ENCODE measurements at regions not wholly inside any gene's neighbourhood (a gene's known extent, or its start where the extent isn't known, plus 50 kb on each side); places are given as distances from the start of the nearest gene placed in this dataset.
"Not testable (repeated sequence)": the region's sequence is repeated elsewhere in the genome, so short reads cannot be mapped to it uniquely, and the experiment has no call there.

DNA sequence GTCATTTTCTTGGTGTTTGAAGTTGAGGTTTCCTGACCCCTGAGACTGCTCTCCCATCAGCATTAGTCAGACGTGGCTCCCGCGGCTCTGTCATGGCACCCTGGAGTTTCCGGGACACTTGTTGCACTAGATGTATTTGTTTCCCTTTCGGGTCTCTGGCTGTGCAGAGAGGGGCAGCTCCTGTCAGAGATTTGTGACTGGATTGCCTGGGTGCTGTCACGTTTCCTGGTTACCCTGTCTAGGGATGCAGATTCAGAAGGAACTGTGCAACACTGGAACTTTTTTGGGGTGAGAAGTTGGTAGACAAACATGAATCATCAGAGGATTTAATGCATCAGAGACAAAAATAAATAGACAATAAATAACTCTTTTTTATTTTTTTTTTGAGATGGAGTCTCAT, 431.8 kb upstream of the MAN1A1 start:
- H3K9me3 Mint-ChIP-seq, result no peaks in the 10 kb centered on the region
- H3K4me3 Mint-ChIP-seq, result no peak overlapping the region
- no peaks in the 10 kb centered on the region for H3K36me3 Mint-ChIP-seq (ENCODE audit: insufficient read depth)
- ATAC-seq (replicated peaks), result no peak
- H3K4me1 Mint-ChIP-seq (ENCODE audit: low read depth in 2 of 2), result no peaks in the 10 kb centered on the region
- H3K27me3 Mint-ChIP-seq, result peaks cover 10 to 16% of the 10 kb centered on the region in 2 donors
- DNase-seq, result no peak
- H3K27ac Mint-ChIP-seq, result no peak overlapping the region

DNA sequence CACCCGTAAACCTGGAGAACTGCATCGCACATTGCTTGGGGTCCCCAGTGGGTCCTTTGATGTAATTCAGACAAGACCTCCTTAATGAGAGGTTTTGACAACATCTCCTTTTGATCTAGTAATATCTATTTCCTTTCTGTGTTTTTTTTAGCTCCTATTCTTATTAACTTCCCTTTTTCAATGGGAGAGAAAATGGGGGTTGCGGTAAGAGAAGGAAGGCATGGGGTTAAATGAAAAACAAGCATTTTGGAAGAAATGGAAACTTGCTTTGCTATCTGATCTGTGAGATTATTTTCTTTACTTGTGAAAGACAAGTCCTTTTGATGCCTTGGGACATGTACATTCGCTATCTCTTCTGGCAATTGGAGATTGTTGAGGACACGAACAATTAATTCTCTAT, 418.6 kb upstream of the MAN1A1 start:
- Mint-ChIP-seq H3K27me3 (peaks cover 28 to 40% of the 10 kb centered on the region in 2 donors), H3K4me3 (no peak overlapping the region), H3K4me1 (ENCODE audit: low read depth in 2 of 2) (no peaks in the 10 kb centered on the region), H3K9me3 (no peaks in the 10 kb centered on the region), H3K36me3 (ENCODE audit: insufficient read depth) (no peaks in the 10 kb centered on the region), H3K27ac (no peak overlapping the region)
- ATAC-seq (replicated peaks) (no peak), DNase-seq (no peak)

DNA sequence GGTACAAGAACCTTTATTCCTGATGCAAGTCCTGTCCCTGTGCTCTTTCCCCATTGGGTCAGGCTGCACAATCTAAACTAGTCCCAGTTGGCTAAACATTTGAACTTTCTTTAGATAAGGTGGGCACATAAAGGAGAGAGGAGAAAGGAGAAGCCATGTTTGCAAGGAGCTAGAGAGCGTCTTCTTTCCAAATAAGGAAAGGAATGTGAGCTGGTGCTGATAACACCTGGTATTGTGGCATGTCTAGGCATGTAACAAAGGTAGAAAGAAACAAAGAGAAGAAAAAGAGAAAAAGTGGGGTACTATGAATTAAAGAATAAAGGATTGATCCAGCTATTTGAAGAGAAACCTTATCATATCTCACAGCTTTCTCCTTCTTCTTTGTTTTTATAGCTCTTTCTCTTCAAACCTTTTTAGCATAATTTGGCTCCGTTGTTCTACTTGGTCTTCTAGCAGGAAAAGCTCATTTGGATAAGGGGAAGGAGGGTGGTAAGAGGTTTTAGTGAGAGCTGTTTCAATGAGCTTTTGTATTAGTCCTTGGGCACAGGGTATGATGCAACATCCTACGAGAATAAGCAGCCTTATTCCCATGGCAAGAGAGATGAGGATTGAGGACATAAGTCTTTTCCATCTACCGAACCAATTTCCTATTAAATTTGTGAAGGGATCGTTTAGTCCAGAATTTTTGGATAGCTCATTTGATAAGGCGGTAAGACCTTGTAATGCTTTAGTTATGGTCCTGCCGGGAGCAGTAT, 415.5 kb upstream of the MAN1A1 start:
- ATAC-seq (replicated peaks) (no peak), DNase-seq (no peak)
- Mint-ChIP-seq H3K27me3 (peaks cover 22 to 28% of the 10 kb centered on the region in 2 donors), H3K9me3 (no peaks in the 10 kb centered on the region), H3K4me1 (ENCODE audit: low read depth in 2 of 2) (no peaks in the 10 kb centered on the region), H3K36me3 (ENCODE audit: insufficient read depth) (no peaks in the 10 kb centered on the region), H3K4me3 (no peak overlapping the region), H3K27ac (no peak overlapping the region)

DNA sequence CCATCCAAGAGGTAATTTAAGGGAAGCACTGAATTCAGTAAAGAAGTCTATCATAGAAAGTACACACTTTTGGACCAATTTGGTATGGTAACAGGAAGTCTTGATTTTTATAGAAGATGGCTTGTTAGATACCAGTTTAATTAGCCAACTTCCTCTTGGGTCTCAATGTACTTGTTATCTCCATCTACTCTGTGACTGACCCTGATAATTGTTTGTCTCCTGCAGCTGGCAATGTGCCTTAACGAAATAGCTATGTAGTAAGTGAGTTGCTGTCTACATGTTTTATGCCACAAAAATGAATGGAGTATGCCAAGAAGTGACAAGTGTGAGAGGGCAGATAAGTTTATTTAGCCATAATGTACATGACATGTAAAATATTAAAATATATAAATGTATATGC, 410.5 kb upstream of the MAN1A1 start:
- no peaks in the 10 kb centered on the region for H3K9me3 Mint-ChIP-seq

GRCh38 chr6:119758385-119758784, 408.8 kb upstream of the MAN1A1 start:
- DNase-seq (no peak), ATAC-seq (replicated peaks) (no peak)
- Mint-ChIP-seq H3K4me3 (no peak overlapping the region), H3K27me3 (peaks cover 25 to 40% of the 10 kb centered on the region in 2 donors), H3K4me1 (ENCODE audit: low read depth in 2 of 2) (peaks cover 0 to 2% of the 10 kb centered on the region in 2 donors), H3K27ac (no peak overlapping the region), H3K36me3 (ENCODE audit: insufficient read depth) (no peaks in the 10 kb centered on the region), H3K9me3 (no peaks in the 10 kb centered on the region)

More for the DNA sequence above, 410.5 kb upstream of the MAN1A1 start:
- DNase-seq (no peak), ATAC-seq (replicated peaks) (no peak)
- H3K36me3 Mint-ChIP-seq (ENCODE audit: insufficient read depth), result no peaks in the 10 kb centered on the region
- H3K27ac Mint-ChIP-seq, result no peak overlapping the region
- peaks cover 0 to 2% of the 10 kb centered on the region in 2 donors for H3K4me1 Mint-ChIP-seq (ENCODE audit: low read depth in 2 of 2)
- peaks cover 25 to 28% of the 10 kb centered on the region in 2 donors for H3K27me3 Mint-ChIP-seq
- H3K4me3 Mint-ChIP-seq, result no peak overlapping the region

DNA sequence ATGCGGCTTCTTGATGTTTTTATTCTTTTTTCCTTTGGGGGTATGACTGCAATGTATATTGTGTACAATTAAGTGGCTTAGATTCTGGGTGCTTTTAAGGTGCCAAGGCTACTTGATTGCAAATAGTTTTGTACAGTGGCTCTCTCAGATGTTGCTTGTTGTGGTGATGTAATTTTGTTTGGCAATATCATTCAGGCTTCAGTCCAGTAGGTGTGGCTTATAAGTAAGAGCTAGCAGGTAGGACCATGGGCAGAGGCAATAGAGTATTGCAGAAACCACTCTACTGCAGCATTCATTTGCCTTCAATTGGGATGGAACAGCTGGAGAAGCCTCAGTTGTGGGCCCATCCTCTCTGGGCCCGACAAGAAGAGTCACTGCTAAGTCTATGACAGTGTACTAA, 407.9 kb upstream of the MAN1A1 start:
- ATAC-seq (replicated peaks) (no peak), DNase-seq (no peak)
- no peak overlapping the region for H3K4me3 Mint-ChIP-seq
- H3K27me3 Mint-ChIP-seq, result peaks cover 21 to 49% of the 10 kb centered on the region in 2 donors
- no peak overlapping the region for H3K27ac Mint-ChIP-seq
- H3K9me3 Mint-ChIP-seq, result no peaks in the 10 kb centered on the region
- H3K4me1 Mint-ChIP-seq (ENCODE audit: low read depth in 2 of 2), result peaks cover 0 to 2% of the 10 kb centered on the region in 2 donors
- H3K36me3 Mint-ChIP-seq (ENCODE audit: insufficient read depth), result no peaks in the 10 kb centered on the region

DNA sequence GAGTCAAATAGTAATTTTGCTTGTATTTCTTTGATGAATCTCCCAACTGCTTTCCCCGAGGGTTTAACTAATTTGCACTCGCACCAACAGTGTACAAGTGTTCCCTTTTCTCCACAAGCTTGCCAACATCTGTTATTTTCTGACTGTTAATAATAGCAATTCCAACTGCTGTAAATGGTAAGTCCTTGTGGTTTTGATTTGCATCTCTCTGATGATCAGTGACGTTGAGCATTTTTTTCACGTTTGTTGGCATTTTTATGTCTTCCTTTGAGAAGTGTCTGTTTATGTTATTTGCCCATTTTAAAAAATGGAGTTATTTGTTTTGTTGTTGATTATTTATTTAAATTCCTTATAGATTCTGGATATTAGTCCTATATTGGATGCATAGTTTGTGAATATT, 399.8 kb upstream of the MAN1A1 start:
- Mint-ChIP-seq H3K27ac (no peak overlapping the region), H3K4me1 (ENCODE audit: low read depth in 2 of 2) (no peaks in the 10 kb centered on the region), H3K9me3 (no peaks in the 10 kb centered on the region), H3K27me3 (peaks cover 8 to 46% of the 10 kb centered on the region in 2 donors), H3K4me3 (no peak overlapping the region), H3K36me3 (ENCODE audit: insufficient read depth) (no peaks in the 10 kb centered on the region)
- DNase-seq (no peak), ATAC-seq (replicated peaks) (no peak)

DNA sequence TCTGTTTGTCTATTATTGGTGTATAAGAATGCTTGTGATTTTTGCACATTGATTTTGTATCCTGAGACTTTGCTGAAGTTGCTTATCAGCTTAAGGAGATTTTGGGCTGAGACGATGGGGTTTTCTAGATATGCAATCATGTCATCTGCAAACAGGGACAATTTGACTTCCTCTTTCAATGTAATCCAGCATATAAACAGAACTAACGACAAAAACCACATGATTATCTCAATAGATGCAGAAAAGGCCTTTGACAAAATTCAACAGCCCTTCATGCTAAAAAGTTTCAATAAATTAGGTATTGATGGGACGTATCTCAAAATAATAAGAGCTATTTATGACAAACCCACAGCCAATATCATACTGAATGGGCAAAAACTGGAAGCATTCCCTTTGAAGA, 399.0 kb upstream of the MAN1A1 start:
- H3K36me3 Mint-ChIP-seq (ENCODE audit: insufficient read depth); ATAC-seq (replicated peaks): not testable (repeated sequence)

DNA sequence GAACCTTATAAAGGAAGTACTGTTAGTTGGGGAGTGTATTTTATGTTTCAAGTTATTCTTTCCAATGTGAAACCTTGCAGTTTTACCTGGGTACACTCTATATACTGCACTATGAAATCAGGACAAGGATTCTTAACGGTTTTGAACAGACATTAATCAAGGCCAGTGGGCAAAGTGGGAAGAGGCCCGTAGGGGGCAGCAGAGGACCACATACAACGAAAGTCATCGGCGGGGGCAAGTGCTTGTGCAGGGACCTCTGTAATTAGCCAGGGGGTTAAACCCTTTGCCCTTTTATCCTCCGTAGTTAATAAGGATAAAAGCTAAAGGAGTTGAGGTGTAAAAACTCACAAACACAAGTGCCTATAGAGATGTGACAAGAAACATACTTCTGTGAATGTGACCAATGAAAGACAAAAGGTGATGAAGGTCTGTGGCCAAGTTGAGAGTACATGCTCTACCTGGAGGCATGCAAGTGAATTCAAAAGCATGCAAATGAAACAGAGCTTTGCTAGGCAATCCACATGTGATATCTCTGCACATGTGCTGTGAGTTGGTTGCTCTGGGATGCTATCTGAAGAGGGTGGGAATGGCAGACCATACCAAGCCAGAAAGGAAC, 392.7 kb upstream of the MAN1A1 start:
- no peak overlapping the region for H3K4me3 Mint-ChIP-seq
- ATAC-seq (replicated peaks), result peak; percentile 75
- H3K27me3 Mint-ChIP-seq, result no peaks in the 10 kb centered on the region
- no peaks in the 10 kb centered on the region for H3K4me1 Mint-ChIP-seq (ENCODE audit: low read depth in 2 of 2)
- H3K9me3 Mint-ChIP-seq, result no peaks in the 10 kb centered on the region
- H3K27ac Mint-ChIP-seq, result no peak overlapping the region
- H3K36me3 Mint-ChIP-seq (ENCODE audit: insufficient read depth), result no peaks in the 10 kb centered on the region
- DNase-seq, result peak; percentile 33 to 54 (median 43)

More for the DNA sequence above, 399.0 kb upstream of the MAN1A1 start:
- peaks cover 8 to 39% of the 10 kb centered on the region in 2 donors for H3K27me3 Mint-ChIP-seq
- H3K9me3 Mint-ChIP-seq; H3K4me3 Mint-ChIP-seq; DNase-seq; H3K4me1 Mint-ChIP-seq (ENCODE audit: low read depth in 2 of 2); H3K27ac Mint-ChIP-seq: not testable (repeated sequence)

- H3K9me3 Mint-ChIP-seq, result no peaks in the 10 kb centered on the region
- peaks cover 19 to 21% of the 10 kb centered on the region in 2 donors for H3K27me3 Mint-ChIP-seq
- no peak overlapping the region for H3K27ac Mint-ChIP-seq
- no peaks in the 10 kb centered on the region for H3K36me3 Mint-ChIP-seq (ENCODE audit: insufficient read depth)
- H3K4me3 Mint-ChIP-seq, result no peak overlapping the region
- peaks cover 0 to 2% of the 10 kb centered on the region in 2 donors for H3K4me1 Mint-ChIP-seq (ENCODE audit: low read depth in 2 of 2)
- DNase-seq, result no peak
- no peak for ATAC-seq (replicated peaks)
Measured at GRCh38 chr6:119739769-119740168, 390.2 kb upstream of the MAN1A1 start.

DNA sequence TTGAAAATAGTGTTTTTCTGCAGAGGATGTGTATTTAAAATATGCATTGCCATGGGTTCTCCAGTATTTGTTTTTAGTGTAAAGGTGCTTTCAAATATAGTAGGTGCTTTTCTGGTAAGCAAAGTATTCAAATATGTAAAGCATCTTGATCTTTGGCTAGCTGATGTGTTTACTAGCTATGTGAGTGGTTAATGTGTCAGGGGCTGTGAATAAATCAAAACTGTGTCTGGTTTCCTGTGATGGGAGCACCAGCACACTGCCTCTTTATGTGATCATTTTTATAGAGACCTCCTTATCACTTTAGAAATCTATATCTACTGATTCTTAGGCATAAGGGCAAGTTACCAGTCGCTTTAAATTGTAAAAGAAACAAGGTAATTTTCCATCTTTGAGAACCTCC, 388.9 kb upstream of the MAN1A1 start:
- peaks cover 0 to 2% of the 10 kb centered on the region in 2 donors for H3K4me1 Mint-ChIP-seq (ENCODE audit: low read depth in 2 of 2)
- DNase-seq (no peak), ATAC-seq (replicated peaks) (no peak)
- no peak overlapping the region for H3K27ac Mint-ChIP-seq
- H3K4me3 Mint-ChIP-seq, result no peak overlapping the region
- H3K36me3 Mint-ChIP-seq (ENCODE audit: insufficient read depth), result no peaks in the 10 kb centered on the region
- H3K27me3 Mint-ChIP-seq, result peaks cover 23 to 30% of the 10 kb centered on the region in 2 donors
- no peaks in the 10 kb centered on the region for H3K9me3 Mint-ChIP-seq

DNA sequence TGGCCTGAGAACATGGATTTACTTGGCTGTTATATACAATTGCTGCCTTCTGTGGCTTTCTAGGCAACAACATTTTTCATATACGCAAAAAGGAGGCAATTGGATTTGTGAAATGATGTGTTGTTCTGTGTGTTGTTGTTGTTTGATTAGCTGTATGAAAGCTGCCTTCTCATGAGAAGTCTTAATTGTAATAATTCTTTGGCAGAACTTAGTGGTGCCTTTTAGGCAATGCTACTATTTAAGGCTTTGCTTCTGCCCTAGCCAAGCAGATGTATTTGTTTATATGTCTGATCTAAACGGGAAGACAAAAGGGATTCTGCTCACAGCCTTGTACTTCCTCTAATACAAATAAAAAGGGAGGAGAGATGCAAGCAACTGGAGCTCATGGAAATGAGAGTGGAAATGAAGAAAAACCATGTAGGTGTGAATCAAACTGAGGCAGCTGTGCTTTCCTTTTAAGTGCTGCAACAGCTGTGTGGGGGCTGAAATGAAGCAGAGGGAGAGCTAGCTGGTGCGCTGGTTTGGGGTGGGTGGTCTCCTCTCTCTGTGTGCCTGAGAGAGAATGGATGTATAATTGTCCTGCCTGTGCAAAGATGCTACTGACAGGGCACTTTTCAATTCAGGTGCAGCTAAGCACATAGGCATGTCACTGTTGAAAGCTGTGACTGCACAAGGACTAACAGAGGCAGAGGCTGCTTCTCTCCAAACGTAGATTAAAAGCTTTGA, 386.9 kb upstream of the MAN1A1 start:
- ATAC-seq (replicated peaks), result no peak
- no peaks in the 10 kb centered on the region for H3K9me3 Mint-ChIP-seq

GRCh38 chr6:119735530-119735929, 386.0 kb upstream of the MAN1A1 start:
- ATAC-seq (replicated peaks) (no peak), DNase-seq (no peak)
- Mint-ChIP-seq H3K27me3 (peaks cover 23 to 33% of the 10 kb centered on the region in 2 donors), H3K4me3 (no peak overlapping the region), H3K27ac (no peak overlapping the region), H3K4me1 (ENCODE audit: low read depth in 2 of 2) (peaks cover 0 to 2% of the 10 kb centered on the region in 2 donors), H3K36me3 (ENCODE audit: insufficient read depth) (no peaks in the 10 kb centered on the region), H3K9me3 (no peaks in the 10 kb centered on the region)

More for the DNA sequence above, 386.9 kb upstream of the MAN1A1 start:
- Mint-ChIP-seq H3K4me1 (ENCODE audit: low read depth in 2 of 2) (peaks cover 0 to 2% of the 10 kb centered on the region in 2 donors), H3K36me3 (ENCODE audit: insufficient read depth) (no peaks in the 10 kb centered on the region), H3K27me3 (peaks cover 23 to 33% of the 10 kb centered on the region in 2 donors), H3K4me3 (no peak overlapping the region), H3K27ac (no peak overlapping the region)
- no peak for DNase-seq

Measured in effector memory CD8-positive, alpha-beta T cell (primary cell).